Astrocyte of the cerebellum (primary cell): ENCODE measurements at regions not wholly inside any gene's neighbourhood (a gene's known extent, or its start where the extent isn't known, plus 50 kb on each side); places are given as distances from the start of the nearest gene placed in this dataset.

ENCODE experiments used
- DNase-seq: peaks from one replicate; pipeline ENCODE4 v3.0.0-alpha.2; 2011; ENCODE audit warnings: low read depth
- H3K4me3 ChIP-seq: 2 replicates; pipeline ENCODE4 v1.5.1; 2011; ENCODE audit warnings: mild to moderate bottlenecking, low read depth, low read length, moderate library complexity
- CTCF ChIP-seq: IDR thresholded peaks from 2 replicates; pipeline ENCODE4 v1.5.1; 2012; ENCODE audit warnings: low read length, low read depth, moderate library complexity, mild to moderate bottlenecking; ENCODE audit errors: missing control alignments
- in situ Hi-C: cut with HindIII; loops from 2 replicates; pipeline ENCODE4 v1.10.0; 2017; ENCODE audit warnings: low sequenced_read_pairs

- in situ Hi-C loops = no loop called here
- no peak overlapping the region for H3K4me3 ChIP-seq
- DNase-seq = no peak
- no peak for TF ChIP-seq CTCF
Measured at GRCh38 chr1:185610954-185611353, 123.2 kb upstream of the HMCN1 start.

- no peak overlapping the region for H3K4me3 ChIP-seq
- in situ Hi-C loops = no loop called here
- DNase-seq = peak; percentile 26
- no peak for TF ChIP-seq CTCF
Measured at GRCh38 chr1:185608177-185608576, 126.0 kb upstream of the HMCN1 start.

- no peak overlapping the region for H3K4me3 ChIP-seq
- DNase-seq = no peak
- in situ Hi-C loops = no loop called here
- no peak for TF ChIP-seq CTCF
Measured at GRCh38 chr1:185603158-185603557, 131.0 kb upstream of the HMCN1 start.

- no peak for DNase-seq
- in situ Hi-C loops = no loop called here
- H3K4me3 ChIP-seq = no peak overlapping the region
- TF ChIP-seq CTCF = no peak
Measured at GRCh38 chr1:185601189-185601588, 133.0 kb upstream of the HMCN1 start.

- in situ Hi-C loops = no loop called here
- DNase-seq = peak; percentile 2
- no peak for TF ChIP-seq CTCF
- no peak overlapping the region for H3K4me3 ChIP-seq
Measured at GRCh38 chr1:185600641-185601040, 133.6 kb upstream of the HMCN1 start.

GRCh38 chr1:185598332-185598731 is 135.9 kb upstream of the HMCN1 start:
- no peak for DNase-seq
- in situ Hi-C loops = no loop called here
- no peak overlapping the region for H3K4me3 ChIP-seq

More at GRCh38 chr1:185598332-185598731, 135.9 kb upstream of the HMCN1 start:
- no peak for TF ChIP-seq CTCF
